SK-N-SH treated with all-trans-retinoic acid at 6 μM for 48 hours (cell line): ENCODE measurements at regions not wholly inside any gene's neighbourhood (a gene's known extent, or its start where the extent isn't known, plus 50 kb on each side); places are given as distances from the start of the nearest gene placed in this dataset.

ENCODE experiments used
- ARNTL ChIP-seq: fragments of 450-650 bp; formaldehyde crosslinking; IDR thresholded peaks from 2 replicates; pipeline ENCODE4 v1.5.0; 2020; ENCODE audit warnings: low read depth, mild to moderate bottlenecking, moderate library complexity, borderline replicate concordance
- CREB5 ChIP-seq: fragments of 250-450 bp; sonication (Bioruptor Pico); IDR thresholded peaks from 2 replicates; pipeline ENCODE4 v1.5.1; 2020; ENCODE audit warnings: low read depth, mild to moderate bottlenecking, moderate library complexity
- ISL1 ChIP-seq: fragments of 250-450 bp; sonication (Bioruptor Pico); IDR thresholded peaks from 2 replicates; pipeline ENCODE4 v2.1.2; 2022; ENCODE audit warnings: mild to moderate bottlenecking, moderate library complexity
- OSR1 ChIP-seq: fragments of 250-450 bp; sonication (Bioruptor Pico); IDR thresholded peaks from 2 replicates; pipeline ENCODE4 v1.8.0; 2022; ENCODE audit warnings: moderate library complexity, mild to moderate bottlenecking, inconsistent platforms
- PATZ1 ChIP-seq: fragments of 250-450 bp; sonication (Bioruptor Pico); IDR thresholded peaks from 2 replicates; pipeline ENCODE4 v1.8.0; 2020; ENCODE audit warnings: mild to moderate bottlenecking, moderate library complexity, borderline replicate concordance
- PPARA ChIP-seq: fragments of 250-450 bp; sonication (Bioruptor Pico); IDR thresholded peaks from 2 replicates; pipeline ENCODE4 v1.5.0; 2020; ENCODE audit warnings: mild to moderate bottlenecking, borderline replicate concordance
- RARB ChIP-seq: fragments of 250-450 bp; sonication (Bioruptor Pico); IDR thresholded peaks from 2 replicates; pipeline ENCODE4 v1.8.0; 2021; ENCODE audit warnings: mild to moderate bottlenecking, moderate library complexity
- ZC3H10 ChIP-seq: fragments of 250-450 bp; sonication (Bioruptor Pico); IDR thresholded peaks from 2 replicates; pipeline ENCODE4 v1.5.1; 2021; ENCODE audit warnings: mild to moderate bottlenecking, moderate library complexity
- ZFP30 ChIP-seq: fragments of 450-650 bp; formaldehyde crosslinking; IDR thresholded peaks from 2 replicates; pipeline ENCODE4 v1.5.0; 2022; ENCODE audit warnings: mild to moderate bottlenecking, moderate library complexity
- ZNF565 ChIP-seq: fragments of 450-650 bp; formaldehyde crosslinking; conservative IDR thresholded peaks from 2 replicates; pipeline ENCODE4 v1.5.0; 2020; ENCODE audit warnings: low read depth, mild to moderate bottlenecking, moderate library complexity

GRCh38 chr11:70944636-70945035 lies 307.7 kb downstream of the SHANK2 start:
- TF ChIP-seq ZC3H10 (CRISPR knock-in tag) (no peak), ARNTL (no peak), ZFP30 (CRISPR knock-in tag) (no peak), ISL1 (CRISPR knock-in tag) (no peak), PATZ1 (CRISPR knock-in tag) (no peak), CREB5 (CRISPR knock-in tag) (no peak), ZNF565 (CRISPR knock-in tag) (no peak), RARB (no peak), PPARA (CRISPR knock-in tag) (no peak), OSR1 (CRISPR knock-in tag) (no peak)
